ENCODE measurements at regions not wholly inside any gene's neighbourhood (a gene's known extent, or its start where the extent isn't known, plus 50 kb on each side); places are given as distances from the start of the nearest gene placed in this dataset.
"Not testable (repeated sequence)": the region's sequence is repeated elsewhere in the genome, so short reads cannot be mapped to it uniquely, and the experiment has no call there.

DNA sequence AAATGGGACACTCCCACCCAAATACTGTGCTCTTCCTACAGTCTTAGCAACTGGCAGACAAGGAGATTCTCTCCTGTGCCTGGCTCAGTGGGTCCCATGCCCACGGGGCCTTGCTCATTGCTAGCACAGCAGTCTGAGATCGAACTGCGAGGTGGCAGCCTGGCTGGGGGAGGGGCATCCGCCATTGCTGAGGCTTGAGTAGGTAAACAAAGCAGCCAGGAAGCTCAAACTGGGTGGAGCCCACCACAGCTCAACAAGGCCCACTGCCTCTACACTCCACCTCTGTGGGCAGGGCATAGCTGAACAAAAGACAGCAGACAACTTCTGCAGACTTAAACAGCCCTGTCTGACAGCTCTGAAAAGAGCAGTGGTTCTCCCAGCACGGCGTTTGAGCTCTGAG is 174.8 kb downstream of the COL12A1 start:
- DNase-seq, result not testable (repeated sequence)

GRCh38 chr6:75029333-75029732 is 176.5 kb downstream of the COL12A1 start:
- no peak for DNase-seq

GRCh38 chr6:75025371-75025770 is 180.5 kb downstream of the COL12A1 start:
- no peak for DNase-seq

GRCh38 chr6:75024828-75025227 is 181.0 kb downstream of the COL12A1 start:
- DNase-seq, result no peak

DNA sequence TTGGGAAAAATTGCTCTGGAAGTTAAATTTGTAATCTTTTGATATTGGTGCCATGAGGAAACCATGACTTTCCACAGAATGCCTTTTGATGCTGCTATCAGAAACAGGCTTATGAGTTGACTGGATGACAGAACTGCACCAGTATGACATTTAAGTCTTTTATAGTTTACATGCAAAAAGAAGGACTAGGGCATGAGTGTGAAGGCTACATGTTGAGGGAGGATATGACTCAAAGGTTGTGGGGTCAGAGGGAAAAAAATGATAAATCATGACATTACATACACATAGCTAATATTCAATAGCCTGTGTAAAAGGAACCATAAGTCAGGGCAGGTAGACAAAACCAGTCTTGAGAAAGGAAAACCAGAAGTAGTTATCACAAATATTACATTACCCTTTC is 182.2 kb downstream of the COL12A1 start:
- DNase-seq, result no peak

DNA sequence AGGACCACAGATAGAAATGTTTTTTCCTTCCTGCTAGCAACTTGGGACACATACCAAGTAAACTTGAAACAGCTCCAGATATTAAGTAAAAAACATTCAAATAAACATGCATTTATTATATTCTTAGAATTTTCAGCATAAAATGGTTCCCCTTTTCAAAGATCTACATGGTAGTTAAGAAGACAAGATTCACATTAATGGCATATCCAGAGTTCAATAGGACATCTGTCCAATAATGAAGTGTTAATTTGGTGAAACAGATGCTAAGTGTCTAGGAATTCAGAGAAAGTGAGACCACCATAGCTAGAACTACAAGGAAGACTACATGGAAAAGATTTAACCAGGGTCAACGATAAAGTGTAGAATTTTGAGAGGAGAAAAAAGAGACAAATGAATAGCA is 184.9 kb downstream of the COL12A1 start:
- DNase-seq, result no peak

DNA sequence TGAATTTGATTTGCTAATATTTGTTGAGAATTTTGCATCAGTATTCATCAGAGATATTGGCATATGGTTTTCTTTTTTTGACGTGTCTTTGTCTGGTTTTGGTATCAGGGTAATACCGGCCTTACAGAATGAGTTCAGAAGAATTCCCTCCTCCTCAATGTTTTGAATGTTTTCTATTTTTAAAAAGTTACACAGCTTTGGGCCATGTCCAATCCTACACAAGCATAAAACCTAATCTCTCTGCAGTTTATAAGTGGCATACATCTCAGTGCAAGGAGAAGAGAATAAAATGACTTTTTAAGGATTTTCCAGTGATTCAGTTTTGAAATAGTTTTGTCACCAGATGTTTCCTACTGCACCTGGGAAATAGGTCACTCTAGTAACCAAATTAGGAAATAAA is 185.5 kb downstream of the COL12A1 start:
- DNase-seq, result no peak

GRCh38 chr6:75012018-75012417 is 193.8 kb downstream of the COL12A1 start:
- no peak for DNase-seq

- DNase-seq, result not testable (repeated sequence)
These were observed 201.9 kb downstream of the COL12A1 start for GRCh38 chr6:75003984-75004383.

DNA sequence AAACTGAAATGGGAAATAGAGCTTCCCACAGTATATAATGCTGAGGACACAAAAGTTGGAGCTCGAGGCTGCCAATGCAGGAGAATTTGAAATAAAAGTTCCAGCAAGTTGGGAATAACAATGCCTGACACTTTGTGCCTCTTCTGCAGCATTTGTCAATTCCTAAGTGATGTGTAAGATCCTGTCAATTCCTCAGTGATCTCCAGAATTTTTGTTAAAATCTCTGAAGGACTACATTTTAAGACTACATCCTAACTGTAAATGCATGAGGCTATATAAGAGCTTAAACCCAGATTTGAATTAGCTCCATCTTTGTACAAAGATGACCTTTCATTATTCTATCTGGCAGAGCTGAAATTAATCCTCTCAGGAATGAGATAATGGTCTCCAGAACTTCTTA is 208.2 kb downstream of the COL12A1 start:
- DNase-seq, result no peak

GRCh38 chr6:74993136-74993535 is 212.7 kb downstream of the COL12A1 start:
- no peak for DNase-seq

DNA sequence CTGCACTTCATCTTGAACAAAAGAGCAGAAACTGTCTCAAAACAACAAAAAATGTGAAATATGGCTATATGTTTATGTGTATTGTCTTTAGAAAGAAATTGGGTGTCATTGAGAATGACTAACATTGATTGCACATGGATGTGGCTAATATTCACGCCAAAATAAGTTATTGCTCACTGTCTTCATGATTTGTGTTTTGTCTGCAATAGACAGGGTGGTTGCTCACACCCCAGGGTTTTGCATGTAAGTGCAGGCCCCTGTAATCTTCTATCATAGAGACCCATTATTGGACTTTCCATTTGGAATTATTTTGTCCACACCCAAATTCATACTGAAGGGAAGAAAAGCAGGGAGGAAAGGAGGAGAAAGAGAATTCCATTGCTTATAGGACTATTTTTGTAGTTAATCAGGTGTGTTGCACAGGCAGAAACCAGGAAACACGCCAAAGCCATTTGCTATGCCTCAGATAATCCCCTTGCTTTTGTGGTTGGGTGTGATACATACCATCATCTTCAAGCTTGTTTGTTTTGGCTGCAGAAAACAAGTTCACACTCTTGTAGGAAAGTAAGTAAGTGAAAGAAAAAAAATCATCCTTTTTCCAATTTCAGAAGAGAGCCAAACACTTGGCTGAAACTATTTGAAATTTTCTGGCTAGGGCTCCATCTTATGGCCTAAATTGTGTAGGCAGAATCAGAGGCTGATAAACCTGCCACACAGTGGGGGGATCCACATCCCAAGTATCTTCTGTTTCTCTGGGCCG is 214.1 kb downstream of the COL12A1 start:
- DNase-seq, result no peak

DNA sequence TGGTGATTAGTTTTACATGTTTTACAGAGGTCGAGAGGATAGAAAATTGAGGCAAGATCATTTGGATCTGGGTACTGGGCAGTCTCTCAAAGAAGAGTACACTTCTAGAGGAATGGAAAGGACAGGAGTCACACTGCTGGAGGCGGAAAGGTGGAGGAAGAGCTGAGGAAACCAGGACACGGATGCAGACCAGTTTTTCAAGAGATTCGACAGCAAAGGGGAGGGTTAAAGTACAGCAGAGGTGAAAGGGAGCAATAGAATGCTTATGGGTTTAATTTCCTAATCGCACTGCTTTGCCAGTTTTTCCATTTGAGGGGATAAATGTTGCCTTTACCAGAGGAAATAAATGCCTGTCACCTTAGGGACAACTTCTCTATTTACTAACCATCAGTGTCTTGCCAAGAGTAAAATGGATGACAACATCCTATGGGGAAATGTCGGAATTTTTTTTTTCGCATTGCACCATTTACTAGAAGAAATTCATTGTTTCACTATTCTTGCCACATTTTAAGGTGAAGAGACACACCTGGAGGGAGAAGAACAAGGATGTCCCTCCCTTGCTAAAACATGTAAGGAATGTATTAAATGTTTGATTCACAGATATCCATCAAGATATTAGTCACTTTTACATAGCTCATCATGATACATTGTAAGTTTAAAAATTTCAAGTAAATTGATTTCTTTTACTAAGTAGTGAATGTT is 226.6 kb downstream of the COL12A1 start:
- DNase-seq, result no peak

DNA sequence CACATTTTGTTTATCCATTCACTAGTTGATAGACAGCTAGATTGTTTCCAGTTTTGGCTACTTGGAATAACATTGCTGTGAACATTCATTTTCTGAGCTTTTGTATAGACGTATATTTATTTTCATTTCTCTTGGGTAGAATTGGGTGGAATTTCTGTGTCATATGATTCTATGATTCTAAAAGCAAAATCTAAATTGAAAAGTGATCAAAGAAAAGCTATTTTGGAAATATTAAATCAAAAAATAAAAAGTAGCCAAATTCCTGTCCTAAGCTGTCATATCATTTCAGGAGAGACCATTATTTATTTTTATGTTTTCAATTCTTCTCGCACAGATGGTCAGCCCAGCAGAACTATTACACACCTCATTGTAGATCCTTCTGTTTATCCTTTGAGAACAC is 229.2 kb downstream of the COL12A1 start:
- no peak for DNase-seq

DNA sequence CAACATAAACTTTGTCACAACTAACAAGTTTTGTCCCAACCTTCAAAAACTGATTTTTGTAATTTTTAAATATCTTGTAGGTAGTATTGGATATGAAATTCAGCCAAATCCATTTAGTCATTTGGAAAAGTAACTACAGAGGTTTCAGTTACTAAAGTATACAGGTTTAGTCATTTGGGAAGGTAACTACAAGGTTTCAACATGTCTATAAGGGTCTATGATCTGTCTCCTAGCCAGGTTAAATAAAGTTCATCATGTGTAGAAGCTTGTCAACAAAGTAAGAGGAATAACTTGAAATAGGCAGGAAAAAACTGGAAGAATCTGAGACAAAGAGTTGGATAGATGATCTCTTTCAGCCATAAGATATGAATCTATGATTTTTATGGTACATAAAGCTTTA is 229.8 kb downstream of the COL12A1 start:
- no peak for DNase-seq

DNA sequence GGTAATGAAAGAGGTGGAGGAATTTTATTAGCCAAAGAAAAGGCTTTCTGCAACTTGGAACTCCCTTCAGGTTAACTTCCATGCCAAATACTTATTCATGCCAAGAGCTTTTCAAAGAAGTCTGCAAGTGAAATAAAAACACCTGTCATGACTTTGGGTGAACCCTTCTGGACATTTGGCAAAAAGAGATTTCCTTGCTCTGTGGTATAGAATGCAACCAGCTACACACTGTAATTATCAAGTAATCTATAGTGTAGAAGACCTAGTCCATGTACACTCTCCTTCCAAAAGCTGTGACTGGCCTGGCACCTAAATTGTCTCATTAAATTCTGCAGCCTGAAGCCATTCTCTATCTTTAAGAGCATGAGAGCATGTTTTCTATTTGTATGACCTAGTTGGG is 232.3 kb downstream of the COL12A1 start:
- DNase-seq, result no peak

DNA sequence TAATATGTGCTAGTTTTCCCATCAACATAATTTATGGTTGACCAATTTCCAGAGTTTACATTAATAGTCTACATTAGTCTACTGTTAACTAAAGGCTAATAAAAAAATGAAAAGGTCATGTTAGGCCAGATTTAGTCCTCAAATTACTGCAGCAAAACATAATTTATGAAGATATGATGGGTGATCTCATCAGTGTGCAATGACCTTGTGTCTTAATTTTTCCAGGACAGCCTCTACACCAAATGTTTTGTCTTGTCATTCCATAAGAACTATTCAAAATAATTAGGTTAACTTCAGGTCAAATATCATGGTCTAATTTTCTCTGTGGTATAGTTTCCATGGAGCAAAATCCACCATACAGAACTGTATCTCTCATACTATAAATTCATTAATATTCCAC is 234.2 kb downstream of the COL12A1 start:
- no peak for DNase-seq

DNA sequence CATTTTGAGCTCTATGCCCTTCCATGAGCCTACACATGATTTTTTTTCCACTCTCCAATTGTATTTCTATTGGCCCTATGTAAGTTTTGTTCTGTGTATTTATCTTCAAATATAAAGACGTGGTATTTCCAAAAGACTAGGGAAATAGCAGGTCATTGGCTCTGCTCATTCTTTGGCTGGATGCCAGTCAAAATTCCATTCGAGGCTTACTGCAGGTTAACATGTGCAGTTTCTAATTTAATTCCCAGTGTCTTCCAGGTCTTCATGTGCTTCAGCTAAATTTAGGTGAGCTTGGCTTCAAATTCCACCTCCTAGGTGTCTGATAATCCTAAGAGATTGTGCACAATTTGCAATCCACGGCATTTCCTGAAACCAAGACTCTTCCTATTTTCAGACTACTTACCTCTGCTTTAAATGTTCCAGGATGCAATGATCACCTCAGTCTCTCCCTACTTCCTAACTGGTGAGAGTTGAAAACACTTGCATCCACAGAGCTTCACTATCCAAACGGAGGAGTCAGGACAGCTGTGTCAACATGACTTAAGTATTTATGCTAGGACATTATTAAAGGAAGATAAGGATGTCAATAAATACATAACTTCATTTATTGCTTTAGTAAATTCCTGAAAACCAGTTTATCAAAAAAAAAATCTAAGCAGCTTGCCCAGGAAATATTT is 236.1 kb downstream of the COL12A1 start:
- no peak for DNase-seq

DNA sequence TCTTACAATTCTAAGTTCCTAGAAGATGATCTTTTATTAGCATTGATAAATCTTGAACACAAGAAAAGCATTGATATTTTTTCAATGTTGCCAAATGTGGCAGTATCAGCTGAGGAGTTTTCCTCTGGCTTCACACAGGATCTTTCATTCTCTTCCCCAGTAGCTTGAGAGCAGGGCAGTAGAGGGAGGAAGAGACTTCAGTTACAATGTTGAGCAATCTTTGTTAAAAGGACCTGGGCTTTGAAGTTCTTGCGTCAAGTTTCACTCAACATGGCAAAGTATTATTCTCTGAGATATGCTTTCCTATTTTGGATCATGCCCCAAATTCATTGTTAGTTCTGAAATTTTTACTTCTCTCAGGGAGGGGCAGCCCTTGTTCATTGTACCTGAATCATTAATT is 238.0 kb downstream of the COL12A1 start:
- DNase-seq, result no peak

DNA sequence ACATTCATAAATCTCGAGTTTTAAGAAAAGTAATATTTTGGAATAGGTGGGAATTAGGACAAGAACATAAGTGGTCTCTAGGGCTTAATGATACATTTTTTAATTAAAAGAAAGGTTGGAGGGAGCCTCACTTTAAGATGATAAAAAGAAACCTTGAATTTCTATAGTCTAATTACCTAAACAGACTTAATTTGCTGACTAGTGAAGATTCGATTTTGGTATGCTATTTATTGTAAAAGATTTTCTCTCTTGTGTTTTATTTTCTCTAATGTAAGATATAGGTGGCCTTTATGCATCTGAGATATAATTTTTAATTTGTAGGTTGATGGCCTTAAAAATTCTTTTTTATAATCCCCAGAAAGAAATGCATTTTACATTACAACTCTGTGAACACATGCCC is 239.1 kb downstream of the COL12A1 start:
- no peak for DNase-seq

DNA sequence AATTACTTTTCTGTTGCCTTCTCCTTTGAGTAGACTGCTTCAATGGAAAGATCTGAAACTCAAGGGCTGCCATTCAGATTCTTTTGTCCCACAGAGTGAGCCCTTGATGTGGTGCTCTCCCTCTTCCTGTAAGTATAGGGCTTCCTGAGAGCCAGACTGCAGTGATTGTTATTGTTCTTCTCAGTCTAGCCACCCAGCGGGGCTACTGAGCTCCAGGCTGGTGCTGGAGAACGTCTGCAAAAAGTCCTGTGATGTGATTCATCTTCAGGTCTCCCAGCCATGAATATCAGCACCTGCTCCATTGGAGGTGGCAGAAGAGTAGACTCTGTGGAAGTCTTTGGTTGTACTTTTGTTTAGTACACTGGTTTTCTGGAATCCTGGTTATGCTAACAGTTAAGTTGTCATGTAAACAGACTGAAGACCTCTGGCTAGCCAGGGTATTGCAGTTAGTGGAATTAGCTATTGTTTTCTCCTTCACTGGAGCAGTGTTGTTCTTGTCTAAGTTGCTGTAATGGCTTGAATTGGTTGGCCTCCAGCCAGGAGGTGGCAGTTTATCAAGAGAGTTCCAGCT is 240.9 kb downstream of the COL12A1 start:
- no peak for DNase-seq

DNA sequence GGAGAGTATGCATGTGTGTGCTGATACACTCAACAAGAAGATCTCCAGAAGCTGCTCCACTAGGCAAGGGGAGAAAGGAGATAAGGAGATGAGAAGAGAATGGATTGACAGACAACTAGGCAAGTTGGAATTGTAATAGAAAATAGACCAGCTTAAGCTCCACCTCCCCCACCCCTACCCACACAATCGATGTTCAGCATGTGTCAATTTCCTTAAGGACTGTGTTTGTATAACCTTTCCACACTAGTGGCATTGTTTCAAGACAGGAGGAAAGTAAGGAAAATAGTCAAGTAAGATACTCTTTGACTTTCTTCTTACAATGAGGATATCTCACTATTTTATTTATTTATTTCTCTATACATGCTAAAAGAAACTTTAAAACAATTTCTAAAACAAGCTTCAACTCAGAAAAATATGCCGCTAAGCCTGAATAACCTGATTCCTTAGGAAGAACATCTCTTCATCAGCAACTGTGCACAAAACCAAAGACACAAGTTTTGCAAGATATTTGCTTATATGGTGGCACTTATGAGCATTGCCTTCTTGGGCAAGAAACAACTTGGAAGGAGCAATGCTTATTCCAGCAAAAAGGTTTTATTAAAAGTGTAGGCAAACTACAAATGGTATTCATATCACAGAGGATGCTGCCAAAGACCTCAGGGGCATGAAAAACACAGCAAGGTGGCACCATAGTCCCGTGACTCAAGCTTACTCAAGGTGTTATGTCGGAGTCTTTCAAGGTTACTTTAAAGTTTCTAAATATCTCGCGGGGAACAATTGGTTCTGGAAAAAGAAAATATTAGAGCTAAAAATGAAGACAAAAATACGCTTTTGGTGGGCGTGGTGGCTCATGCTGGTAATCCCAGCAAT is 249.1 kb downstream of the COL12A1 start:
- no peak for DNase-seq

DNA sequence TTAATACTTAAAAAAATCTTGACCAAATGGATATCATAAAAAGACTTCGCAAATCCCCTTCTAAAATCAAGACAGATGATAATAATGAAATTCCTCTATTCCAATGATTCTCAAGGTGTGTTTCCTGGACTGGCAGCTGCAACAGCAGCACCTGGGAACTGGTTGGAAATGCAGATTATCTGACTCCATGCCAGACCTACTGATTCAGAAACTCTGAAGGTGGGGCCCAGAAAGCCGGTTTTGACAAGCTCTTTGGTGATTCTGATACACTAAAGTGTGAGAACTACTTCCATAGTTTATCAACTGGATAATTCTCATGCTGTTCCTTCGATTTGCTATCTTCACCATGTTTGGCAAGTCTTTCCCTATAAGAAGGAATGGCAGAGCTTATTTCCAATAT is 252.1 kb downstream of the COL12A1 start:
- DNase-seq, result no peak
